ENCODE measurements at regions not wholly inside any gene's neighbourhood (a gene's known extent, or its start where the extent isn't known, plus 50 kb on each side); places are given as distances from the start of the nearest gene placed in this dataset.

- TF ChIP-seq, protein P1, sequence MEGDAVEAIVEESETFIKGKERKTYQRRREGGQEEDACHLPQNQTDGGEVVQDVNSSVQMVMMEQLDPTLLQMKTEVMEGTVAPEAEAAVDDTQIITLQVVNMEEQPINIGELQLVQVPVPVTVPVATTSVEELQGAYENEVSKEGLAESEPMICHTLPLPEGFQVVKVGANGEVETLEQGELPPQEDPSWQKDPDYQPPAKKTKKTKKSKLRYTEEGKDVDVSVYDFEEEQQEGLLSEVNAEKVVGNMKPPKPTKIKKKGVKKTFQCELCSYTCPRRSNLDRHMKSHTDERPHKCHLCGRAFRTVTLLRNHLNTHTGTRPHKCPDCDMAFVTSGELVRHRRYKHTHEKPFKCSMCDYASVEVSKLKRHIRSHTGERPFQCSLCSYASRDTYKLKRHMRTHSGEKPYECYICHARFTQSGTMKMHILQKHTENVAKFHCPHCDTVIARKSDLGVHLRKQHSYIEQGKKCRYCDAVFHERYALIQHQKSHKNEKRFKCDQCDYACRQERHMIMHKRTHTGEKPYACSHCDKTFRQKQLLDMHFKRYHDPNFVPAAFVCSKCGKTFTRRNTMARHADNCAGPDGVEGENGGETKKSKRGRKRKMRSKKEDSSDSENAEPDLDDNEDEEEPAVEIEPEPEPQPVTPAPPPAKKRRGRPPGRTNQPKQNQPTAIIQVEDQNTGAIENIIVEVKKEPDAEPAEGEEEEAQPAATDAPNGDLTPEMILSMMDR (IDR thresholded peaks at IDR 0.05) = peak in 2 of 7 experiments; percentile 2 to 17
- TF ChIP-seq POLR2A (IDR thresholded peaks at IDR 0.05) = peak; percentile 59 to 90 (median 83)
Observed at GRCh38 chr7:65770473-65771225, 102.2 kb upstream of the VKORC1L1 start.

Data from body of pancreas (tissue), 4 donors.